HEK293 (cell line): ENCODE measurements at regions not wholly inside any gene's neighbourhood (a gene's known extent, or its start where the extent isn't known, plus 50 kb on each side); places are given as distances from the start of the nearest gene placed in this dataset.

Experiments
- CTCF ChIA-PET: fragments of 350-600 bp; formaldehyde crosslinking; extraction: SDS; loops from one replicate; lab custom pipeline; 2021; ENCODE audit warnings: antibody characterized with exemption; lab: Yijun Ruan, JAX
- POLR2A ChIA-PET: fragments of 300-600 bp; formaldehyde crosslinking; extraction: SDS; loops from one replicate; lab custom pipeline; 2020; ENCODE audit warnings: antibody characterized with exemption, inconsistent platforms; lab: Yijun Ruan, JAX
- H3K27ac ChIP-seq: fragments of 200-500 bp; sonication (Bioruptor generic); 2 replicates; pipeline ENCODE4 v1.5.1; 2014; ENCODE audit warnings: low read depth, low read length, control low read depth, inconsistent platforms; ENCODE audit errors: extremely low read depth
- H3K36me3 ChIP-seq, 2 experiments: fragments of 200-500 bp in 1 of 2; sonication (Bioruptor generic) in 1 of 2; 1 replicate in 1 of 2; 2 replicates in 1 of 2; pipeline ENCODE4 v1.5.1; 2014 to 2017; ENCODE audit warnings: inconsistent platforms in 2 of 2, low read length in 2 of 2; ENCODE audit not compliant: control insufficient read depth in 2 of 2, insufficient read depth in 1 of 2
- H3K4me1 ChIP-seq: fragments of 200-500 bp; sonication (Bioruptor generic); 2 replicates; pipeline ENCODE4 v1.5.1; 2014; ENCODE audit warnings: mild to moderate bottlenecking, low read length, inconsistent platforms; ENCODE audit not compliant: control insufficient read depth, insufficient read depth
- H3K4me3 ChIP-seq: 2 replicates; pipeline ENCODE4 v1.5.1; 2011; ENCODE audit warnings: low read depth, mild to moderate bottlenecking, control low read depth, low read length, moderate library complexity
- H3K9me3 ChIP-seq: fragments of 200-500 bp; sonication (Bioruptor generic); 2 replicates; pipeline ENCODE4 v1.5.1; 2014; ENCODE audit warnings: low read depth, low read length, inconsistent platforms; ENCODE audit not compliant: control insufficient read depth, insufficient read depth
- SP7 ChIP-seq: fragments of 450-650 bp; formaldehyde crosslinking; IDR thresholded peaks from 2 replicates; pipeline ENCODE4 v1.5.1; 2016; ENCODE audit warnings: missing biosample characterization, missing genetic modification characterization
- ZBTB17 ChIP-seq: fragments of 450-650 bp; formaldehyde crosslinking; IDR thresholded peaks from 2 replicates; pipeline ENCODE4 v1.5.1; 2016; ENCODE audit warnings: missing biosample characterization, missing genetic modification characterization
- ZBTB8A ChIP-seq: fragments of 450-650 bp; formaldehyde crosslinking; IDR thresholded peaks from 2 replicates; pipeline ENCODE4 v1.5.1; 2016; ENCODE audit warnings: missing biosample characterization, missing genetic modification characterization
- ZNF138 ChIP-seq: fragments of 450-650 bp; formaldehyde crosslinking; IDR thresholded peaks from 2 replicates; pipeline ENCODE4 v1.5.1; 2016; ENCODE audit warnings: missing biosample characterization, missing genetic modification characterization, borderline replicate concordance
- ZNF223 ChIP-seq: fragments of 450-650 bp; formaldehyde crosslinking; IDR thresholded peaks from 2 replicates; pipeline ENCODE4 v1.5.1; 2016; ENCODE audit warnings: missing biosample characterization, missing genetic modification characterization
- ZNF311 ChIP-seq: fragments of 450-650 bp; formaldehyde crosslinking; IDR thresholded peaks from 2 replicates; pipeline ENCODE4 v1.5.1; 2017; ENCODE audit warnings: missing biosample characterization, missing genetic modification characterization, borderline replicate concordance
- ZNF48 ChIP-seq: fragments of 450-650 bp; formaldehyde crosslinking; IDR thresholded peaks from 2 replicates; pipeline ENCODE4 v1.5.1; 2016; ENCODE audit warnings: missing biosample characterization, missing genetic modification characterization
- ZNF510 ChIP-seq: fragments of 450-650 bp; formaldehyde crosslinking; IDR thresholded peaks from 2 replicates; pipeline ENCODE4 v1.5.1; 2018; ENCODE audit warnings: mild to moderate bottlenecking, missing genetic modification characterization, missing biosample characterization; ENCODE audit not compliant: insufficient replicate concordance
- ZNF530 ChIP-seq: fragments of 450-650 bp; formaldehyde crosslinking; IDR thresholded peaks from 2 replicates; pipeline ENCODE4 v1.5.1; 2016; ENCODE audit warnings: low read depth, missing biosample characterization, missing genetic modification characterization
- ZNF585B ChIP-seq: fragments of 450-650 bp; formaldehyde crosslinking; IDR thresholded peaks from 2 replicates; pipeline ENCODE4 v1.5.1; 2016; ENCODE audit warnings: missing biosample characterization, missing genetic modification characterization
- ZNF664 ChIP-seq: fragments of 450-650 bp; formaldehyde crosslinking; IDR thresholded peaks from 2 replicates; pipeline ENCODE4 v1.5.1; 2016; ENCODE audit warnings: missing biosample characterization, missing genetic modification characterization
- ZNF777 ChIP-seq: fragments of 450-650 bp; formaldehyde crosslinking; IDR thresholded peaks from 2 replicates; pipeline ENCODE4 v1.5.1; 2017; ENCODE audit warnings: missing biosample characterization, missing genetic modification characterization, borderline replicate concordance
- TF ChIP-seq, protein P1 (sequence below): fragments of 450-650 bp; formaldehyde crosslinking; IDR thresholded peaks from 2 replicates; pipeline ENCODE4 v1.5.1; 2016; ENCODE audit warnings: missing biosample characterization, missing genetic modification characterization, borderline replicate concordance

DNA sequence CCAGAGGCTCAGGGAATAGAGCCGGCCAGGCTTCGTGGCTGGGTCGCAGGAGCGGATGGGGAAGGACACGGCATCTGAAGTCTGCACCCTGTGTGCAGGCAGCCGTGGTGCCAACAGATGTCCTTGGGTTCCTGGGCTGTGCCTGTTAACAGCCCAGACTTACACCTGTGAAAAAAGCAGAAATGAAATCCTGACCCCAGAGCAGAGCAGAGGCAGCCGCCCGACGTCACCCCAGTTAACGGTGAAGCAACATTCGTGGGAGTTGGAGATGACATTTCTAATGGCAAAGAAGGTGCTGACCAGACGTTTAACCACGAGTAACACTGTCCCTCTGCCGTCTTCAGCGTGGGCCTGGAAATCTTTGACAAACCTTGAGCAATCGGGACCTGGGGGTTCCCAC is 200.3 kb upstream of the DIO3 start:
- CTCF ChIA-PET: no interaction called here

DNA sequence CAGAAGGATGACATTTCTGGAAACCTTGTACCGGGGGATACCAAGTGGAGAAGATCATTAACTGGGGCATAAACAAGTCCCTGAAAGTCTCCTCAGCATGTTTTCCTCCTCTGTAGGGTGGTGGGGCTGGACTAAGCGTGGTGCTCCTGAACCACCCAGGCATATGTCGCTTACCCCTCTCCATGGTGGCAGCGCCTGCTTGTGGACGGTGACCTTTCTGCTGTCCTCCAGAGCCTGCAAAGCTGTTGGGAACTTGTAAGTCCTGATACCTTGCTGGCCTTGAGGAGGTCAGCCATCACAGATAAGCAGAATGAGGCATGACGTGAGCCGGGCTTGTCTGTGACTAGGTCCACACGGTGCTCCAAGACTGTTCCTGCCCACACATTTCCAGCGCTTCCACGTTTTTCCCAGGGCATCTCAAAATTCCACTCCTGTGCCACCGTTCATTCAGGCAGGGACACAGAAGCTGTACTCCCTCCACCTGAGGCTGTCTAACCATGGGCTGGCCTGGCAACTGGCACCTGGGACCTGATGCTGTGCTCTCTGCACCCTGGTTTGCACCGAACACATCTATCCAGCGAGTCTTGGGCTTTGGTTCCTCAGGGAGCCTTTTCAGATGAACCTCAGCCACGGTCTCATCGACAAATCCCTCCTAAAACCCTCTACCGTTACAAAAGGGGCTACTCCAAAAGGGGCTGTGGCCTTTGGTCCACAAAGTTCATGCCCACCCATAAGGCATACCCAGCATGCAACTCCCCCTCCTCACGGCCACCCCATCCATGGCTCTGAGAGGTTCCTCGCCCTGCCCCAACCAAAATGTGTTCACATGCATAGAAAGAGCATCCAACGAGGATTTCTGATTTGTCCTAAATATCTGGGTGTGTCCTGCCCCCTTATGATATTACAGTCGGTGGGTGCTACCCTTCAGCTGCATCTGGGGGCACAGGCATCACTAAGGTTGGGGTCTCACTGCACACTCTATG is 199.6 kb upstream of the DIO3 start:
- ChIA-PET POLR2A (no interaction called here), CTCF (no interaction called here)
- Histone ChIP-seq H3K9me3 (no peaks in the 10 kb centered on the region), H3K4me1 (no peaks in the 10 kb centered on the region), H3K27ac (no peak overlapping the region)
- TF ChIP-seq ZNF48 (no peak), ZBTB17 (no peak), ZNF223 (tag by site-specific recombination) (no peak), ZNF777 (no peak)
- TF ChIP-seq, all 188 proteins: peak for 0
- H3K36me3 ChIP-seq: no peaks in the 10 kb centered on the region
- H3K4me3 ChIP-seq: no peak overlapping the region

More for the DNA sequence above, 200.3 kb upstream of the DIO3 start:
- Histone ChIP-seq H3K27ac (no peak overlapping the region), H3K9me3 (no peaks in the 10 kb centered on the region), H3K4me3 (no peak overlapping the region), H3K36me3 (no peaks in the 10 kb centered on the region), H3K4me1 (no peaks in the 10 kb centered on the region)
- TF ChIP-seq ZBTB8A (tag by site-specific recombination): no peak
- TF ChIP-seq ZNF530: no peak
- no peak for TF ChIP-seq ZNF510 (tag by site-specific recombination)
- no peak for TF ChIP-seq SP7 (tag by site-specific recombination)
- POLR2A ChIA-PET: no interaction called here

DNA sequence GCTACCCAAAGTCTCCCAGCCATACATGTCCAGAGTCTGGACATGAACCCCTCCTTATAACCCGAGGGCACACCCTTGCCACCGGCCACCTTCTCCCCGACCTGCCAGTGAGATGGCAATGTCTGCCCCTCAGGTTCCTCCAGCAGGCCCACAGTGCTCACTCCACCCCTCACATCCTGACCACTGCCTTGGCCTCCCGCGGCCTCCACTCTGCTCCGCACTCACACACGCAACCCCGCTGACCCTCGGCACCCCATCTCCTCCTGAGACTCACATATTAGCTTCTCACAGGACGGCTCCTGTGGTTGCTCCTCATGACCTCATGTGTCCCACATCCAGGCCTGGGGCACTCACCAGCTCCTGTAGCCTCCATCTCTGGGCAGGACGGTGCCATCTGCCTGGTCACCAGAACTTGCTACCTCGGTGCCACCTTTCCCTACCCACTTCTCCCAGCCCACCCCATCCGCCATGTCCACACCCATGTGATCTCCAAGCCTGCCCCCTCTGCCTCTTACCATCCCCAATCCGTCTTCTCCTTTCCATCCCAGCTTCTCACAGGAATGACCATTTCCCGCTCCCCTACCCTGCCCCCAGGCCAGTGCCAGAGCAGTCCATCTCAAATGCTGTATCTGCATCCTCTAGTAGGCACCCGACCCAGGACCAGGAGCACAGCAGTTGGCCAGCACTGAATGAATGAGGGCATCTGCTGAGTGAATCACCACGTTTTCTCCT is 198.6 kb upstream of the DIO3 start:
- ChIA-PET CTCF (no interaction called here), POLR2A (no interaction called here)
- Histone ChIP-seq H3K9me3 (no peaks in the 10 kb centered on the region), H3K4me3 (no peak overlapping the region), H3K4me1 (no peaks in the 10 kb centered on the region), H3K36me3 (no peaks in the 10 kb centered on the region), H3K27ac (no peak overlapping the region)
- no peak for TF ChIP-seq ZNF138

GRCh38 chr14:101363261-101363555 is 198.1 kb upstream of the DIO3 start:
- TF ChIP-seq, protein P1, sequence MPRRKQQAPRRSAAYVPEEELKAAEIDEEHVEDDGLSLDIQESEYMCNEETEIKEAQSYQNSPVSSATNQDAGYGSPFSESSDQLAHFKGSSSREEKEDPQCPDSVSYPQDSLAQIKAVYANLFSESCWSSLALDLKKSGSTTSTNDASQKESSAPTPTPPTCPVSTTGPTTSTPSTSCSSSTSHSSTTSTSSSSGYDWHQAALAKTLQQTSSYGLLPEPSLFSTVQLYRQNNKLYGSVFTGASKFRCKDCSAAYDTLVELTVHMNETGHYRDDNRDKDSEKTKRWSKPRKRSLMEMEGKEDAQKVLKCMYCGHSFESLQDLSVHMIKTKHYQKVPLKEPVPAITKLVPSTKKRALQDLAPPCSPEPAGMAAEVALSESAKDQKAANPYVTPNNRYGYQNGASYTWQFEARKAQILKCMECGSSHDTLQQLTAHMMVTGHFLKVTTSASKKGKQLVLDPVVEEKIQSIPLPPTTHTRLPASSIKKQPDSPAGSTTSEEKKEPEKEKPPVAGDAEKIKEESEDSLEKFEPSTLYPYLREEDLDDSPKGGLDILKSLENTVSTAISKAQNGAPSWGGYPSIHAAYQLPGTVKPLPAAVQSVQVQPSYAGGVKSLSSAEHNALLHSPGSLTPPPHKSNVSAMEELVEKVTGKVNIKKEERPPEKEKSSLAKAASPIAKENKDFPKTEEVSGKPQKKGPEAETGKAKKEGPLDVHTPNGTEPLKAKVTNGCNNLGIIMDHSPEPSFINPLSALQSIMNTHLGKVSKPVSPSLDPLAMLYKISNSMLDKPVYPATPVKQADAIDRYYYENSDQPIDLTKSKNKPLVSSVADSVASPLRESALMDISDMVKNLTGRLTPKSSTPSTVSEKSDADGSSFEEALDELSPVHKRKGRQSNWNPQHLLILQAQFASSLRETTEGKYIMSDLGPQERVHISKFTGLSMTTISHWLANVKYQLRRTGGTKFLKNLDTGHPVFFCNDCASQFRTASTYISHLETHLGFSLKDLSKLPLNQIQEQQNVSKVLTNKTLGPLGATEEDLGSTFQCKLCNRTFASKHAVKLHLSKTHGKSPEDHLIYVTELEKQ (tag by site-specific recombination): no peak
- no peak for TF ChIP-seq ZNF664 (tag by site-specific recombination)
- no peak for TF ChIP-seq ZNF311 (tag by site-specific recombination)
- peak; percentile 11; the same call in 1 of the 2 replicates for TF ChIP-seq ZNF585B
- CTCF ChIA-PET: no interaction called here
- Histone ChIP-seq H3K27ac (no peak overlapping the region), H3K4me1 (no peaks in the 10 kb centered on the region), H3K9me3 (no peaks in the 10 kb centered on the region), H3K36me3 (no peaks in the 10 kb centered on the region), H3K4me3 (no peak overlapping the region)
- POLR2A ChIA-PET: no interaction called here
